Astrocyte (in vitro differentiated cells and primary cell): ENCODE measurements at regions not wholly inside any gene's neighbourhood (a gene's known extent, or its start where the extent isn't known, plus 50 kb on each side); places are given as distances from the start of the nearest gene placed in this dataset.

ENCODE experiments used
- EZH2 ChIP-seq: IDR thresholded peaks from 2 replicates; pipeline ENCODE4 v1.6.1; 2012; ENCODE audit warnings: mild to moderate bottlenecking, low read length, inconsistent platforms; ENCODE audit not compliant: insufficient read depth
- TF ChIP-seq, protein P1 (sequence below): IDR thresholded peaks from 2 replicates; pipeline ENCODE4 v1.5.1; 2011; ENCODE audit warnings: low read depth, mild to moderate bottlenecking, inconsistent platforms, low read length, moderate library complexity; ENCODE audit not compliant: insufficient read depth

DNA sequence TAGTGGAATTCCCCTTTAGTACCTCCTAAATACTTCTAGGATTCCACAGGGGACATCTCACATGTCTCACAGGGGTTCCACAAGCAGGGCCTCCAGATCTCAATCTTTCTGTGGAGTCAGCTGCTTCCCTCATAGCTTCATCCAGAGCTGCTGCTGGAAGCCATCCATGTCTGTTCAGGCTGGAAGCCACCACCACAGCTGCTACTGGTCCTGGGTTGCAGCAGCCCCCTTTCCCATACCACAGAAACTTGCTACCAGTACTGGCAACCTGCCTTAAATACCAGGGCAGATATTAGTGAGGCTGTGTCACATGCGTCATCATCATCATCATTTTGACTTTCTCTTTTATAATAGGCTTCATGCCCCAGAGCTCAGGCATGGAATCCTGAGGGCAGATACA lies 242.7 kb upstream of the NCAM1 start:
- TF ChIP-seq, protein P1, sequence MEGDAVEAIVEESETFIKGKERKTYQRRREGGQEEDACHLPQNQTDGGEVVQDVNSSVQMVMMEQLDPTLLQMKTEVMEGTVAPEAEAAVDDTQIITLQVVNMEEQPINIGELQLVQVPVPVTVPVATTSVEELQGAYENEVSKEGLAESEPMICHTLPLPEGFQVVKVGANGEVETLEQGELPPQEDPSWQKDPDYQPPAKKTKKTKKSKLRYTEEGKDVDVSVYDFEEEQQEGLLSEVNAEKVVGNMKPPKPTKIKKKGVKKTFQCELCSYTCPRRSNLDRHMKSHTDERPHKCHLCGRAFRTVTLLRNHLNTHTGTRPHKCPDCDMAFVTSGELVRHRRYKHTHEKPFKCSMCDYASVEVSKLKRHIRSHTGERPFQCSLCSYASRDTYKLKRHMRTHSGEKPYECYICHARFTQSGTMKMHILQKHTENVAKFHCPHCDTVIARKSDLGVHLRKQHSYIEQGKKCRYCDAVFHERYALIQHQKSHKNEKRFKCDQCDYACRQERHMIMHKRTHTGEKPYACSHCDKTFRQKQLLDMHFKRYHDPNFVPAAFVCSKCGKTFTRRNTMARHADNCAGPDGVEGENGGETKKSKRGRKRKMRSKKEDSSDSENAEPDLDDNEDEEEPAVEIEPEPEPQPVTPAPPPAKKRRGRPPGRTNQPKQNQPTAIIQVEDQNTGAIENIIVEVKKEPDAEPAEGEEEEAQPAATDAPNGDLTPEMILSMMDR, result no peak
- no peak for TF ChIP-seq EZH2
